ENCODE measurements at regions not wholly inside any gene's neighbourhood (a gene's known extent, or its start where the extent isn't known, plus 50 kb on each side); places are given as distances from the start of the nearest gene placed in this dataset.

DNA sequence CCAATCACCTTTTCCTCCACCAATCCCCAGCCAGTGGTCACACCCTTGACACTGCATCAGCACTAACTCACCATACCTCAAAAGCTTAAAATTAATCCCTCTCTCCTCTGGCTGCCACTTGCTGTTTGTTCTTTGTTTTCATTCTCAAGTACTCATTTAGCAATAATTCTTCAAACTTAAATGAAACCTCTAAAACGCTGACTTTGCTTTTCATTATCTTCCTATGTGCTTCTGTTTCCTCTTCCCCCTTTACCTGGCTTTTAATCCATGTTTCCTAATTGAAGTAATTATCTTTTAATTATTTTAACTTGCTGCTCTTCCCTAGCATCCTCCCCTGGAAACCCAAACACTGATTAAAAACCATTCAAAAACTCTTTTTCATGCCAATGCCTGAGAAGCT lies 348.9 kb upstream of the MEOX2 start (continued):
- peak; percentile 75 for TF ChIP-seq MAFG (tag; conservative IDR thresholded peaks at IDR 0.05)
- no peak for TF ChIP-seq ZNF830 (CRISPR knock-in tag; IDR thresholded peaks at IDR 0.05)
- TF ChIP-seq, protein P1, sequence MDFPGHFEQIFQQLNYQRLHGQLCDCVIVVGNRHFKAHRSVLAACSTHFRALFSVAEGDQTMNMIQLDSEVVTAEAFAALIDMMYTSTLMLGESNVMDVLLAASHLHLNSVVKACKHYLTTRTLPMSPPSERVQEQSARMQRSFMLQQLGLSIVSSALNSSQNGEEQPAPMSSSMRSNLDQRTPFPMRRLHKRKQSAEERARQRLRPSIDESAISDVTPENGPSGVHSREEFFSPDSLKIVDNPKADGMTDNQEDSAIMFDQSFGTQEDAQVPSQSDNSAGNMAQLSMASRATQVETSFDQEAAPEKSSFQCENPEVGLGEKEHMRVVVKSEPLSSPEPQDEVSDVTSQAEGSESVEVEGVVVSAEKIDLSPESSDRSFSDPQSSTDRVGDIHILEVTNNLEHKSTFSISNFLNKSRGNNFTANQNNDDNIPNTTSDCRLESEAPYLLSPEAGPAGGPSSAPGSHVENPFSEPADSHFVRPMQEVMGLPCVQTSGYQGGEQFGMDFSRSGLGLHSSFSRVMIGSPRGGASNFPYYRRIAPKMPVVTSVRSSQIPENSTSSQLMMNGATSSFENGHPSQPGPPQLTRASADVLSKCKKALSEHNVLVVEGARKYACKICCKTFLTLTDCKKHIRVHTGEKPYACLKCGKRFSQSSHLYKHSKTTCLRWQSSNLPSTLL (IDR thresholded peaks at IDR 0.05), result no peak
- TF ChIP-seq NEUROD1 (IDR thresholded peaks at IDR 0.05; ENCODE audit: borderline replicate concordance, low read depth, low read length, partially characterized antibody), result no peak
- TF ChIP-seq ETV6 (IDR thresholded peaks at IDR 0.05; ENCODE audit: borderline replicate concordance in 1 of 2, low read depth in 2 of 2, low read length in 1 of 2), result no peak
- TF ChIP-seq ETV6 (CRISPR knock-in tag; IDR thresholded peaks at IDR 0.05; ENCODE audit: borderline replicate concordance), result no peak
- TF ChIP-seq ZNF316 (IDR thresholded peaks at IDR 0.05), result peak; percentile 89
- no peak for TF ChIP-seq SOX6 (IDR thresholded peaks at IDR 0.05)
- no peak for TF ChIP-seq ZNF3 (CRISPR knock-in tag; IDR thresholded peaks at IDR 0.05)

DNA sequence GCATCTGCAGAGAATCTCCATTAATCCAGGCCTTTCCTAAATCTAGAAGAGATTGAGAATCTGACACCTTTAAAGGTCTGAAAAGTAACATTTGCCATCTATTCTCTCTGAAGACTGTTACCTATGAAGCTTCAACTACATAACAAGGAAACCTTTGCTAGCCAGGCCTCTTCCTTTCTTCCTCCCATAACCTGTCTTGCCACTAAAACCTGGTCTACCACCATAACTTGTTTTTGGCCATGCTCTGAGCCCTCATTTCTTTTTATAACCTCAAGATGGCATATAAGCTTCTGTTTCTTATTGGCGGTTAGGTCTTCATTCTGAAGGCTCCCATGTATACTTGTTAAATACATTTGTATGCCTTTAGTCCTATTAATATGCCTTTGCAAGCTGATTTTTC lies 348.4 kb upstream of the MEOX2 start:
- in situ Hi-C loops (cut with MboI), result no loop called here
- Histone ChIP-seq H3K9me3 (replicated peaks; ENCODE audit: control insufficient read depth, insufficient read depth, low read depth, low read length) (no peaks in the 10 kb centered on the region), H2AFZ (ENCODE audit: low read depth, low read length) (no peak overlapping the region), H3K9me1 (ENCODE audit: control insufficient read depth, insufficient read depth, low read length) (no peaks in the 10 kb centered on the region), H3K36me3 (ENCODE audit: control insufficient read depth, insufficient read depth, low read length) (no peaks in the 10 kb centered on the region), H3K27me3 (ENCODE audit: control insufficient read depth in 2 of 2, insufficient read depth in 2 of 2, low read length in 2 of 2) (no peaks in the 10 kb centered on the region), H4K20me1 (replicated peaks; ENCODE audit: control insufficient read depth, insufficient read depth, low read length) (no peaks in the 10 kb centered on the region), H3K9ac (ENCODE audit: insufficient read depth in 1 of 2, low read depth in 2 of 2, low read length in 2 of 2) (no peak overlapping the region), H3K4me1 (replicated peaks in 1 of 2; ENCODE audit: control insufficient read depth in 2 of 2, insufficient read depth in 2 of 2, low read length in 2 of 2) (no peaks in the 10 kb centered on the region; a peak in 1 of 5 replicates), H3K4me3 (no peak overlapping the region), H3K79me2 (ENCODE audit: control insufficient read depth, insufficient read depth, low read length) (no peaks in the 10 kb centered on the region), H3K4me2 (ENCODE audit: insufficient read depth, low read length) (no peak overlapping the region), H3K27ac (ENCODE audit: extremely low read depth, low read depth, low read length) (no peak overlapping the region)
- ChIA-PET CTCF (ENCODE audit: low intra/inter-chr PET ratio) (no interaction called here), POLR2A (no interaction called here)
- no peak for TF ChIP-seq SIN3A (IDR thresholded peaks at IDR 0.05; ENCODE audit: borderline replicate concordance in 2 of 2, control insufficient read depth in 1 of 2, low read depth in 2 of 2, low read length in 2 of 2)
- TF ChIP-seq, protein P2, sequence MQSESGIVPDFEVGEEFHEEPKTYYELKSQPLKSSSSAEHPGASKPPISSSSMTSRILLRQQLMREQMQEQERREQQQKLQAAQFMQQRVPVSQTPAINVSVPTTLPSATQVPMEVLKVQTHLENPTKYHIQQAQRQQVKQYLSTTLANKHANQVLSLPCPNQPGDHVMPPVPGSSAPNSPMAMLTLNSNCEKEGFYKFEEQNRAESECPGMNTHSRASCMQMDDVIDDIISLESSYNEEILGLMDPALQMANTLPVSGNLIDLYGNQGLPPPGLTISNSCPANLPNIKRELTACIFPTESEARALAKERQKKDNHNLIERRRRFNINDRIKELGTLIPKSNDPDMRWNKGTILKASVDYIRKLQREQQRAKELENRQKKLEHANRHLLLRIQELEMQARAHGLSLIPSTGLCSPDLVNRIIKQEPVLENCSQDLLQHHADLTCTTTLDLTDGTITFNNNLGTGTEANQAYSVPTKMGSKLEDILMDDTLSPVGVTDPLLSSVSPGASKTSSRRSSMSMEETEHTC (IDR thresholded peaks at IDR 0.05), result no peak
- intact Hi-C loops (cut with micrococcal nuclease), result no loop called here
- WGBS (ENCODE audit: insufficient coverage, low coverage, missing lambda C conversion rate), result 0% methylated on average over 1 of the region's 1 CpG
- ATAC-seq (no peak), DNase-seq (ENCODE audit: extremely low read depth in 1 of 4, low spot score in 3 of 4) (no peak), FAIRE-seq (no peak)
- no TSS peak for BruUV-seq (replicated peaks)
